Gastroesophageal sphincter (tissue), 4 donors: ENCODE measurements at regions not wholly inside any gene's neighbourhood (a gene's known extent, or its start where the extent isn't known, plus 50 kb on each side); places are given as distances from the start of the nearest gene placed in this dataset.

Source experiments
- ATAC-seq: fragments of 150-250 bp; one replicate; pipeline ENCODE4 v1.9.1; 2016; ENCODE audit warnings: mild to moderate bottlenecking, moderate library complexity
- H3K27ac ChIP-seq, 4 donors: fragments of 200-600 bp; sonication (generic) in 3 of 4; 1 replicate in 3 of 4; 2 replicates in 1 of 4; pipeline ENCODE4 v1.5.1; 2016 to 2019
- H3K27me3 ChIP-seq: fragments of 200-600 bp; sonication (generic); one replicate; pipeline ENCODE4 v1.5.1; 2019
- H3K36me3 ChIP-seq, 2 donors: fragments of 200-600 bp; sonication (generic); one replicate each; pipeline ENCODE4 v1.5.1; 2019; ENCODE audit warnings: control low read depth in 1 of 2
- H3K4me1 ChIP-seq, 3 donors: fragments of 200-600 bp; sonication (generic); 1 replicate in 2 of 3; 2 replicates in 1 of 3; pipeline ENCODE4 v1.5.1; 2016 to 2019; ENCODE audit warnings: control low read depth in 2 of 3
- H3K4me3 ChIP-seq, 2 donors: fragments of 200-600 bp; sonication (generic); one replicate each; pipeline ENCODE4 v1.5.1; 2019; ENCODE audit warnings: mild to moderate bottlenecking in 1 of 2, moderate library complexity in 1 of 2
- H3K9me3 ChIP-seq, 3 donors: fragments of 200-600 bp; sonication (generic); one replicate each; pipeline ENCODE4 v1.5.1; 2017 to 2019; ENCODE audit warnings: control low read depth in 2 of 3
- EP300 ChIP-seq: sonication (generic); formaldehyde crosslinking; IDR thresholded peaks from one replicate; pipeline ENCODE4 v1.6.1; 2017; ENCODE audit warnings: antibody characterized with exemption, mild to moderate bottlenecking
- POLR2A ChIP-seq, 2 donors: fragments of 450-650 bp; IDR thresholded peaks; one replicate each; pipeline ENCODE4 v1.6.1; 2017; ENCODE audit warnings: antibody characterized with exemption in 2 of 2, mild to moderate bottlenecking in 2 of 2, moderate library complexity in 1 of 2
- POLR2AphosphoS5 ChIP-seq: sonication (generic); formaldehyde crosslinking; IDR thresholded peaks from one replicate; pipeline ENCODE4 v1.6.1; 2017; ENCODE audit warnings: antibody characterized with exemption
- WGBS, 2 donors: methylation state at CpG; one replicate each; pipeline ENCODE4 v1.1.5; 2018; ENCODE audit warnings: low coverage in 1 of 2; 5-methylcytosine and 5-hydroxymethylcytosine counted together
- TF ChIP-seq, protein P1 (sequence below), 4 experiments: fragments of 200-600 bp in 2 of 4; fragments of 450-650 bp in 2 of 4; sonication (generic) in 1 of 4; IDR thresholded peaks; one replicate each; pipeline ENCODE4 v1.5.1; 2017 to 2019; ENCODE audit warnings: antibody characterized with exemption in 4 of 4, mild to moderate bottlenecking in 2 of 4, moderate library complexity in 2 of 4

DNA sequence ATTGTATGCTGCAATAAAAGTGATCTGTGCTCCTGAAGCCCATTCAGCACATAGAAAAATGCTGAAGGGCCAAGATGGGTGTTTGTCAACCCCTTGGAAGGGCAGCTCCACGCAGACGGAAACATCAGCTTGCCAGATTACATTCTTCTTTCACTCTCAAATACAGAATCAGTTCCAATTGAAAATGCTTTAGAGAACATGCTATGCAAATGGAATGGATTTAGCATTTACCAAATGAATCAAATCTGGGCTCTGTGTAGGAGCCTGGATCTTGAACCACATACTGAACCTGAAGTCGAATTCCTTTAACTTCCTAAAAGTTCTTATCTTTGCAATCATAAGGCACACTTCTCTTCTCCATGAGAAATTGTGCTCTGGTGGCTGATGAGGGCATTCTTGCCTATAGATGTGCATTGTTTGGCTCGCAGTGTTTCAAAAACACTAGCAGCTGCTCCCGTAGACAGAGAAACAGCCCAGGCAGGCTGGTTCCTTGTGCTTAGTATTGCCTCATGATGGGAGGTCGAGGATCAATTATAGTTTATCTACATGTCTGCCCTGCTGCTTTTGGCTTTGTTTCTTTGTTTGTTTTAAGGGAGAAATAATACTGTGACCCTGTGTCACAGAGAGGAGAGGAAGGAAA is 489.8 kb upstream of the FLRT2 start:
- H3K27me3 ChIP-seq = no peaks in the 10 kb centered on the region
- H3K9me3 ChIP-seq = no peaks in the 10 kb centered on the region
- TF ChIP-seq POLR2AphosphoS5 (no peak), POLR2A (IDR thresholded peaks at IDR 0.05) (no peak), EP300 (no peak)
- TF ChIP-seq, protein P1, sequence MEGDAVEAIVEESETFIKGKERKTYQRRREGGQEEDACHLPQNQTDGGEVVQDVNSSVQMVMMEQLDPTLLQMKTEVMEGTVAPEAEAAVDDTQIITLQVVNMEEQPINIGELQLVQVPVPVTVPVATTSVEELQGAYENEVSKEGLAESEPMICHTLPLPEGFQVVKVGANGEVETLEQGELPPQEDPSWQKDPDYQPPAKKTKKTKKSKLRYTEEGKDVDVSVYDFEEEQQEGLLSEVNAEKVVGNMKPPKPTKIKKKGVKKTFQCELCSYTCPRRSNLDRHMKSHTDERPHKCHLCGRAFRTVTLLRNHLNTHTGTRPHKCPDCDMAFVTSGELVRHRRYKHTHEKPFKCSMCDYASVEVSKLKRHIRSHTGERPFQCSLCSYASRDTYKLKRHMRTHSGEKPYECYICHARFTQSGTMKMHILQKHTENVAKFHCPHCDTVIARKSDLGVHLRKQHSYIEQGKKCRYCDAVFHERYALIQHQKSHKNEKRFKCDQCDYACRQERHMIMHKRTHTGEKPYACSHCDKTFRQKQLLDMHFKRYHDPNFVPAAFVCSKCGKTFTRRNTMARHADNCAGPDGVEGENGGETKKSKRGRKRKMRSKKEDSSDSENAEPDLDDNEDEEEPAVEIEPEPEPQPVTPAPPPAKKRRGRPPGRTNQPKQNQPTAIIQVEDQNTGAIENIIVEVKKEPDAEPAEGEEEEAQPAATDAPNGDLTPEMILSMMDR (IDR thresholded peaks at IDR 0.05) = no peak
- no peaks in the 10 kb centered on the region for H3K4me1 ChIP-seq
- H3K27ac ChIP-seq = no peak overlapping the region
- H3K4me3 ChIP-seq = no peak overlapping the region
- no peaks in the 10 kb centered on the region for H3K36me3 ChIP-seq
- 36 to 52% methylated on average over 3 to 6 of the region's 6 CpGs for WGBS, 2 donors
- ATAC-seq = no peak

DNA sequence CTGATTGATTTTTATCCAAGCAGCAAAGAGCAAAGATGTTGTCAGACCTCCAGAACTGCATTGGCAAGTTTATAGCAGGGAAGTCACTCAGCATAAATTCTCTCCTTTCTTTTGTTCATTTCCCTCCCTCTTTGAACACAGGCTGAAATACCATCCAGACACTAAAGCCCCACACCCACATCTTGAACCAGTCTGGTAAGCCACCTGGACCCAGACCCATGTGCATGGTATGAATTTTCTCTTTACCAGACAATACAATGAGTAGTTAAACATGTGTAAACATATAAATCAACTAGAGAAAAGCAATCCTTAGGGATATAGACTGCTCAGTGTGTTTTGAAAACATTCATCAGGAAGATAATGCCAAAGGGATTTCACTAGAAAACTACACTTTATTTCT is 488.3 kb upstream of the FLRT2 start:
- Histone ChIP-seq H3K36me3 (no peaks in the 10 kb centered on the region), H3K9me3 (no peaks in the 10 kb centered on the region), H3K4me3 (no peak overlapping the region), H3K27ac (no peak overlapping the region), H3K27me3 (no peaks in the 10 kb centered on the region), H3K4me1 (no peaks in the 10 kb centered on the region)
- TF ChIP-seq POLR2AphosphoS5 (no peak), EP300 (no peak), POLR2A (IDR thresholded peaks at IDR 0.05) (no peak)
- TF ChIP-seq, protein P1 (IDR thresholded peaks at IDR 0.05) = no peak
- no peak for ATAC-seq

DNA sequence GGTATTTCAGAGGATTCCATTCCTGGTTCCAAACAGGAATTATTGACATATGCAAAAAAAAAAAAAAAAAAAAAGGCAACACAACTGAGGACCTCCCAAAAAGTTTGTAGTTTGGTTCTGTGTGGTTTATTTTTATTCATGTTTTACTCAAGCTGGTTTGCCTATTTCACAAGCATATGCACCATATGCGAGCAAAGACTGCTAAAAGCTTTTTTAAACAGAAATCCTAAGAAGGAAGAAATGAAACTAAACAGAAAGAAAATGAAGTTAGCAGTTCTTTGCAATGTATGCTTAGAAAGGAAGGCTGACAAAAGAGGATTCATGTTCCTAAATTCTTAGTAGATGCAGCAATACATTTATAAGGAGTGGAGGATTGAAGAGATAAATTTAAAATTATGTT is 487.6 kb upstream of the FLRT2 start:
- H3K4me1 ChIP-seq = no peaks in the 10 kb centered on the region
- no peak for ATAC-seq
- WGBS, 2 donors = 82 to 100% methylated on average over 1 of the region's 1 CpG
- H3K36me3 ChIP-seq = no peaks in the 10 kb centered on the region
- TF ChIP-seq EP300 = no peak
- TF ChIP-seq POLR2AphosphoS5 = no peak
- TF ChIP-seq, protein P1 (IDR thresholded peaks at IDR 0.05) = no peak
- no peak for TF ChIP-seq POLR2A (IDR thresholded peaks at IDR 0.05)
- H3K27me3 ChIP-seq = no peaks in the 10 kb centered on the region
- H3K4me3 ChIP-seq = no peak overlapping the region
- H3K27ac ChIP-seq = no peak overlapping the region
- H3K9me3 ChIP-seq = no peaks in the 10 kb centered on the region

DNA sequence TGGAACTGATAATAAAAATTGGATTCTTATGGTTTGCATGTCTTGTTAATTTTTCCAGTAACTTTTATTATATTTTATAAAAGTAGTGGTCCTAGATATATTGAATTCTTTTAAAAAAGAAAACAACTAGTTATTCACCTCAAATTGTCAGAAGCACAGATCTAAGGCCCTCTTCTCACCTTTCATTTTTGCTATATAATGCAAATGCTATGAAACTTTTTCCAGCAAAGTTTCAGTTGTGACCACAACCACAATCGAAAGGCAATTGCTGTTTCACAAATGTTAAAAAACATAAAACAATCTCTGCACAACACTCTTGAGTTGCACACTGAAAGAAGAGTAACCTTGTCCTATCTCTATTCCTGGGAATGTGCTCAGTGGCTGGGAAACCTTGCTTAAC is 479.8 kb upstream of the FLRT2 start:
- Histone ChIP-seq H3K36me3 (no peaks in the 10 kb centered on the region), H3K27ac (no peak overlapping the region), H3K9me3 (peaks cover 0 to 6% (median 0%) of the 10 kb centered on the region in 3 donors), H3K27me3 (no peaks in the 10 kb centered on the region), H3K4me1 (no peaks in the 10 kb centered on the region), H3K4me3 (no peak overlapping the region)
- 71 to 94% methylated on average over 1 of the region's 1 CpG for WGBS, 2 donors
- no peak for ATAC-seq
- TF ChIP-seq EP300 = no peak
- TF ChIP-seq, protein P1 (IDR thresholded peaks at IDR 0.05) = no peak
- TF ChIP-seq POLR2A (IDR thresholded peaks at IDR 0.05) = no peak
- no peak for TF ChIP-seq POLR2AphosphoS5

DNA sequence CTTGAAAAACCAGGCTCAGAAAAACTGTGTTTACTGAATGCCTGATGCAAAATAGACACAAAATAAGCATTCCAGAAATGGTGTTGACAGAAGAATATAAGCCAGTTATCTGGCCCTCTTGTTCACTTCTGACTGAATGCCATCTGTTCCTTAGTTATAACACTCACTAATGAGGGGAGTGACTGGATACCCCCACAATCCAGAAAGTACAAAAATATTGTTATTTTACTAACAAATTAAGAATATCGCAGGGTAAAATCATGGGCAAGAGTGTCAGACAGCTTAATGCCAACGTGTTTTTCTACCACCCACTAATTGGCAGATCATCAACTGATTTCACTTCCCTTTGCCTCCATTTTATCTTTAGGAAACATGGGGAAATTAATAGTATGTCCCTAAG is 477.3 kb upstream of the FLRT2 start:
- Histone ChIP-seq H3K4me1 (no peaks in the 10 kb centered on the region), H3K9me3 (peaks cover 0 to 6% (median 0%) of the 10 kb centered on the region in 3 donors), H3K4me3 (no peak overlapping the region), H3K36me3 (no peaks in the 10 kb centered on the region), H3K27ac (no peak overlapping the region), H3K27me3 (no peaks in the 10 kb centered on the region)
- ATAC-seq = no peak
- TF ChIP-seq, protein P1 (IDR thresholded peaks at IDR 0.05) = no peak
- TF ChIP-seq POLR2AphosphoS5 = no peak
- no peak for TF ChIP-seq EP300
- no peak for TF ChIP-seq POLR2A (IDR thresholded peaks at IDR 0.05)
- WGBS, 2 donors = 90 to 95% methylated on average over 2 of the region's 2 CpGs
